ENCODE measurements at regions not wholly inside any gene's neighbourhood (a gene's known extent, or its start where the extent isn't known, plus 50 kb on each side); places are given as distances from the start of the nearest gene placed in this dataset.
A peak's percentile ranks its signal among the peaks of the same experiment; 100 is the strongest.

DNA sequence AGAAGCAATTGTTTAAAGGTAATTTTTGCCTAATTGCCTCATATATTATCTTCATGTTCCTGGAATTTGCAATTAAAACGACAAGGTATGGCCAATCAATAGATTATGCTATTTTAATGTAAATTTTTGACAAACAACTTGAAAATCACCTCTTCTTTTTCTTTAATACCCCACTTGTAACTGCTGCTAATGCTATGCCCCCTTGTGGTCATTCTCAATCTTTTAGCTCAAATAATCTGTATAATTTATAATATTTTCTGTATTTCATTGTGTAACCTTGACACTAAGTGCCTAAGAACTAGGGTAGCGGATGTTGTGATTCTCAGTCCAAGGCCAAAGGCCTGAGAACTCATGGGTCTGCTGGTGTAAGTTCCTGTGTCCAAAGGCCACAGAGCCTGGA is 831.7 kb upstream of the POU3F4 start:
- H3K79me2 ChIP-seq (ENCODE audit: insufficient read depth) = no peaks in the 10 kb centered on the region
- no peaks in the 10 kb centered on the region for H3K36me3 ChIP-seq (replicated peaks in 1 of 2; ENCODE audit: control insufficient read depth in 1 of 2, insufficient read depth in 2 of 2, low read length in 1 of 2)
- ChIA-PET POLR2A (no interaction called here), CTCF (interaction anchor here (0.9 to 1.8 kb wide), 4 partner anchors 9 to 458 kb away, joined by 3 to 12 read pairs (median 6); no protein-coding TSS in a partner anchor)
- DNase-seq = no peak
- H4K20me1 ChIP-seq (ENCODE audit: insufficient read depth) = no peaks in the 10 kb centered on the region
- H3K27ac ChIP-seq (ENCODE audit: low read depth in 2 of 2, low read length in 1 of 2) = no peak overlapping the region
- no peak overlapping the region for H3K4me2 ChIP-seq
- H3K4me1 ChIP-seq (ENCODE audit: control insufficient read depth in 1 of 2, insufficient read depth in 2 of 2, low read depth in 1 of 2, low read length in 1 of 2) = no peaks in the 10 kb centered on the region
- no peaks in the 10 kb centered on the region for H3K9me3 ChIP-seq
- H3K9me2 ChIP-seq = no peaks in the 10 kb centered on the region
- H2AFZ ChIP-seq (ENCODE audit: low read depth) = no peak overlapping the region
- WGBS (ENCODE audit: low lambda C conversion rate) = 3% methylated on average over 2 of the region's 2 CpGs
- H3K9ac ChIP-seq = no peak overlapping the region
- no peaks in the 10 kb centered on the region for H3F3A ChIP-seq (replicated peaks; ENCODE audit: insufficient read depth)
- TF ChIP-seq YY1 (IDR thresholded peaks at IDR 0.05; ENCODE audit: low read depth) (no peak), NRF1 (IDR thresholded peaks at IDR 0.05; ENCODE audit: low read depth, low read length) (no peak), SMC3 (IDR thresholded peaks at IDR 0.05; ENCODE audit: low read depth, low read length) (no peak), JUND (IDR thresholded peaks at IDR 0.05) (no peak), NFIC (IDR thresholded peaks at IDR 0.05; ENCODE audit: borderline replicate concordance) (no peak), RAD21 (IDR thresholded peaks at IDR 0.05; ENCODE audit: low read length) (peak; percentile 8; the same call in 1 of the 2 replicates), GATA2 (CRISPR knock-in tag; IDR thresholded peaks at IDR 0.05) (no peak), EP300 (IDR thresholded peaks at IDR 0.05; ENCODE audit: borderline replicate concordance in 1 of 2, low read depth in 1 of 2, low read length in 1 of 2) (no peak), GABPA (IDR thresholded peaks at IDR 0.05; ENCODE audit: low read depth) (no peak)
- TF ChIP-seq, protein P1, sequence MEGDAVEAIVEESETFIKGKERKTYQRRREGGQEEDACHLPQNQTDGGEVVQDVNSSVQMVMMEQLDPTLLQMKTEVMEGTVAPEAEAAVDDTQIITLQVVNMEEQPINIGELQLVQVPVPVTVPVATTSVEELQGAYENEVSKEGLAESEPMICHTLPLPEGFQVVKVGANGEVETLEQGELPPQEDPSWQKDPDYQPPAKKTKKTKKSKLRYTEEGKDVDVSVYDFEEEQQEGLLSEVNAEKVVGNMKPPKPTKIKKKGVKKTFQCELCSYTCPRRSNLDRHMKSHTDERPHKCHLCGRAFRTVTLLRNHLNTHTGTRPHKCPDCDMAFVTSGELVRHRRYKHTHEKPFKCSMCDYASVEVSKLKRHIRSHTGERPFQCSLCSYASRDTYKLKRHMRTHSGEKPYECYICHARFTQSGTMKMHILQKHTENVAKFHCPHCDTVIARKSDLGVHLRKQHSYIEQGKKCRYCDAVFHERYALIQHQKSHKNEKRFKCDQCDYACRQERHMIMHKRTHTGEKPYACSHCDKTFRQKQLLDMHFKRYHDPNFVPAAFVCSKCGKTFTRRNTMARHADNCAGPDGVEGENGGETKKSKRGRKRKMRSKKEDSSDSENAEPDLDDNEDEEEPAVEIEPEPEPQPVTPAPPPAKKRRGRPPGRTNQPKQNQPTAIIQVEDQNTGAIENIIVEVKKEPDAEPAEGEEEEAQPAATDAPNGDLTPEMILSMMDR (IDR thresholded peaks at IDR 0.05) = peak; percentile 59
- TF ChIP-seq, protein P2, sequence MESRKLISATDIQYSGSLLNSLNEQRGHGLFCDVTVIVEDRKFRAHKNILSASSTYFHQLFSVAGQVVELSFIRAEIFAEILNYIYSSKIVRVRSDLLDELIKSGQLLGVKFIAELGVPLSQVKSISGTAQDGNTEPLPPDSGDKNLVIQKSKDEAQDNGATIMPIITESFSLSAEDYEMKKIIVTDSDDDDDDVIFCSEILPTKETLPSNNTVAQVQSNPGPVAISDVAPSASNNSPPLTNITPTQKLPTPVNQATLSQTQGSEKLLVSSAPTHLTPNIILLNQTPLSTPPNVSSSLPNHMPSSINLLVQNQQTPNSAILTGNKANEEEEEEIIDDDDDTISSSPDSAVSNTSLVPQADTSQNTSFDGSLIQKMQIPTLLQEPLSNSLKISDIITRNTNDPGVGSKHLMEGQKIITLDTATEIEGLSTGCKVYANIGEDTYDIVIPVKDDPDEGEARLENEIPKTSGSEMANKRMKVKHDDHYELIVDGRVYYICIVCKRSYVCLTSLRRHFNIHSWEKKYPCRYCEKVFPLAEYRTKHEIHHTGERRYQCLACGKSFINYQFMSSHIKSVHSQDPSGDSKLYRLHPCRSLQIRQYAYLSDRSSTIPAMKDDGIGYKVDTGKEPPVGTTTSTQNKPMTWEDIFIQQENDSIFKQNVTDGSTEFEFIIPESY (IDR thresholded peaks at IDR 0.05; ENCODE audit: borderline replicate concordance, low read depth) = no peak
- TF ChIP-seq, protein P3, sequence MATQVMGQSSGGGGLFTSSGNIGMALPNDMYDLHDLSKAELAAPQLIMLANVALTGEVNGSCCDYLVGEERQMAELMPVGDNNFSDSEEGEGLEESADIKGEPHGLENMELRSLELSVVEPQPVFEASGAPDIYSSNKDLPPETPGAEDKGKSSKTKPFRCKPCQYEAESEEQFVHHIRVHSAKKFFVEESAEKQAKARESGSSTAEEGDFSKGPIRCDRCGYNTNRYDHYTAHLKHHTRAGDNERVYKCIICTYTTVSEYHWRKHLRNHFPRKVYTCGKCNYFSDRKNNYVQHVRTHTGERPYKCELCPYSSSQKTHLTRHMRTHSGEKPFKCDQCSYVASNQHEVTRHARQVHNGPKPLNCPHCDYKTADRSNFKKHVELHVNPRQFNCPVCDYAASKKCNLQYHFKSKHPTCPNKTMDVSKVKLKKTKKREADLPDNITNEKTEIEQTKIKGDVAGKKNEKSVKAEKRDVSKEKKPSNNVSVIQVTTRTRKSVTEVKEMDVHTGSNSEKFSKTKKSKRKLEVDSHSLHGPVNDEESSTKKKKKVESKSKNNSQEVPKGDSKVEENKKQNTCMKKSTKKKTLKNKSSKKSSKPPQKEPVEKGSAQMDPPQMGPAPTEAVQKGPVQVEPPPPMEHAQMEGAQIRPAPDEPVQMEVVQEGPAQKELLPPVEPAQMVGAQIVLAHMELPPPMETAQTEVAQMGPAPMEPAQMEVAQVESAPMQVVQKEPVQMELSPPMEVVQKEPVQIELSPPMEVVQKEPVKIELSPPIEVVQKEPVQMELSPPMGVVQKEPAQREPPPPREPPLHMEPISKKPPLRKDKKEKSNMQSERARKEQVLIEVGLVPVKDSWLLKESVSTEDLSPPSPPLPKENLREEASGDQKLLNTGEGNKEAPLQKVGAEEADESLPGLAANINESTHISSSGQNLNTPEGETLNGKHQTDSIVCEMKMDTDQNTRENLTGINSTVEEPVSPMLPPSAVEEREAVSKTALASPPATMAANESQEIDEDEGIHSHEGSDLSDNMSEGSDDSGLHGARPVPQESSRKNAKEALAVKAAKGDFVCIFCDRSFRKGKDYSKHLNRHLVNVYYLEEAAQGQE (IDR thresholded peaks at IDR 0.05; ENCODE audit: low read depth, low read length) = no peak
- no peaks in the 10 kb centered on the region for H3K27me3 ChIP-seq (ENCODE audit: insufficient read depth)
- H3K4me3 ChIP-seq (ENCODE audit: low read depth in 2 of 2, low read length in 1 of 2) = no peak overlapping the region

Data from SK-N-SH (cell line).